Neural cell (in vitro differentiated cells): ENCODE measurements at regions not wholly inside any gene's neighbourhood (a gene's known extent, or its start where the extent isn't known, plus 50 kb on each side); places are given as distances from the start of the nearest gene placed in this dataset.

Experiments
- H2AFZ ChIP-seq: fragments of 200-600, 300-800 bp; sonication (generic), shearing (Covaris generic); 2 replicates; pipeline ENCODE4 v1.6.0; 2014; ENCODE audit warnings: low read depth, mild to moderate bottlenecking, antibody characterized with exemption, low read length, moderate library complexity
- H3F3A ChIP-seq: fragments of 200-600 bp; shearing (Covaris generic); 2 replicates; pipeline ENCODE4 v1.6.1; 2016; ENCODE audit warnings: mild to moderate bottlenecking, moderate library complexity, mixed read lengths, antibody characterized with exemption, low read length; ENCODE audit not compliant: insufficient read depth, poor library complexity, severe bottlenecking
- H3K27ac ChIP-seq: fragments of 200-600, 300-800 bp; sonication (generic), shearing (Covaris generic); 2 replicates; pipeline ENCODE4 v1.5.1; 2014; ENCODE audit warnings: mild to moderate bottlenecking, low read length, moderate library complexity
- H3K27me3 ChIP-seq: fragments of 300-800, 200-600 bp; sonication (generic), shearing (Covaris generic); 2 replicates; pipeline ENCODE4 v1.6.0; 2014; ENCODE audit warnings: mild to moderate bottlenecking, low read depth, low read length, moderate library complexity; ENCODE audit not compliant: insufficient read depth
- H3K36me3 ChIP-seq: fragments of 300-800, 200-600 bp; sonication (generic), shearing (Covaris generic); 2 replicates; pipeline ENCODE4 v1.5.1; 2014; ENCODE audit warnings: mild to moderate bottlenecking, antibody characterized with exemption, low read length, moderate library complexity; ENCODE audit not compliant: insufficient read depth
- H3K4me2 ChIP-seq: fragments of 300-800, 200-600 bp; sonication (generic), shearing (Covaris generic); 2 replicates; pipeline ENCODE4 v1.6.0; 2014; ENCODE audit warnings: mild to moderate bottlenecking, low read length
- H3K4me3 ChIP-seq: fragments of 300-800, 200-600 bp; sonication (generic), shearing (Covaris generic); 2 replicates; pipeline ENCODE4 v1.5.1; 2014; ENCODE audit warnings: mild to moderate bottlenecking, low read length, moderate library complexity
- H3K79me2 ChIP-seq: fragments of 200-600 bp; shearing (Covaris generic); replicated peaks from 2 replicates; pipeline ENCODE4 v1.6.0; 2014; ENCODE audit warnings: mild to moderate bottlenecking, low read length, moderate library complexity; ENCODE audit not compliant: insufficient read depth
- H3K9ac ChIP-seq: fragments of 300-800, 200-600 bp; sonication (generic), shearing (Covaris generic); 2 replicates; pipeline ENCODE4 v1.6.1; 2016; ENCODE audit warnings: mild to moderate bottlenecking, low read length, mixed read lengths
- H3K9me2 ChIP-seq: fragments of 200-600 bp; shearing (Covaris generic); 2 replicates; pipeline ENCODE4 v1.6.1; 2016; ENCODE audit warnings: mild to moderate bottlenecking, low read length, mixed read lengths; ENCODE audit not compliant: insufficient read depth
- H3K9me3 ChIP-seq: fragments of 200-600, 300-800 bp; sonication (generic), shearing (Covaris generic); 2 replicates; pipeline ENCODE4 v1.6.1; 2016; ENCODE audit warnings: mild to moderate bottlenecking, mixed run types, low read length, moderate library complexity, mixed read lengths
- H4K20me1 ChIP-seq: fragments of 200-600 bp; shearing (Covaris generic); 2 replicates; pipeline ENCODE4 v1.6.1; 2016; ENCODE audit warnings: mild to moderate bottlenecking, mixed run types; ENCODE audit not compliant: insufficient read depth
- CTCF ChIP-seq: fragments of 450-650 bp; IDR thresholded peaks from 2 replicates; pipeline ENCODE4 v1.5.1; 2014; ENCODE audit warnings: antibody characterized with exemption, mild to moderate bottlenecking, moderate library complexity; ENCODE audit not compliant: poor library complexity, severe bottlenecking
- EP300 ChIP-seq: fragments of 450-650 bp; conservative IDR thresholded peaks from 2 replicates; pipeline ENCODE4 v1.6.1; 2014; ENCODE audit warnings: antibody characterized with exemption, mild to moderate bottlenecking, moderate library complexity; ENCODE audit not compliant: poor library complexity, severe bottlenecking
- EZH2 ChIP-seq: fragments of 200-600, 300-800 bp; shearing (Covaris generic), sonication (generic); IDR thresholded peaks from 2 replicates; pipeline ENCODE4 v1.6.1; 2014; ENCODE audit warnings: antibody characterized with exemption, low read length, borderline replicate concordance, mild to moderate bottlenecking; ENCODE audit not compliant: insufficient read depth, poor library complexity, severe bottlenecking
- MXI1 ChIP-seq: fragments of 450-650 bp; conservative IDR thresholded peaks from 2 replicates; pipeline ENCODE4 v1.6.1; 2014; ENCODE audit warnings: antibody characterized with exemption, mild to moderate bottlenecking; ENCODE audit not compliant: poor library complexity, severe bottlenecking
- POLR2AphosphoS5 ChIP-seq: IDR thresholded peaks from 2 replicates; pipeline ENCODE4 v1.6.1; 2012
- RAD21 ChIP-seq: fragments of 450-650 bp; conservative IDR thresholded peaks from 2 replicates; pipeline ENCODE4 v1.6.1; 2014; ENCODE audit warnings: antibody characterized with exemption, mild to moderate bottlenecking, moderate library complexity
- SMC3 ChIP-seq: fragments of 450-650 bp; conservative IDR thresholded peaks from 2 replicates; pipeline ENCODE4 v1.6.1; 2014; ENCODE audit warnings: antibody characterized with exemption, mild to moderate bottlenecking, moderate library complexity; ENCODE audit not compliant: poor library complexity
- TAF1 ChIP-seq: IDR thresholded peaks from 2 replicates; pipeline ENCODE4 v1.6.1; 2012; ENCODE audit warnings: low read depth
- TF ChIP-seq, protein P1 (sequence below): IDR thresholded peaks from 2 replicates; pipeline ENCODE4 v1.6.1; 2012; ENCODE audit warnings: borderline replicate concordance

DNA sequence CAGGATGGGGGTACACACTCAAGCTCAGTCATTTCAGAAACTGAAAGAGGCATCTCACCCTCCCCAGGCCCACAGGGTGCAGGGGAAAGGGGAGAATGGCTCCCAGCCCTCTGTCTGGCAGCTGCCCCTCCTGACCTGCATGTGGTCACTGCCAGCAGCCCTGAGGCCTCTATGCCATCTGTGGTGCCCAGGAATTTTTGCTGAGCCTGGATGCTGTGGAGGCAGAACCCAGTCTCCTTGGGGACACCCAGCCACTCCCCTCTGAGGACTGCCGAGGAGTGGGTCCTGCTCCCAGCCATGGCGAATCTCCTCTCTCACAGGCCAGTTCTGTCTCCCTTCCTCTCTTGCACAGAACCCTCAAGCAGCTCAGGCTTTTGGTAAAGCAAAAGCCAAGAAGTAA is 104.0 kb upstream of the ALDH1B1 start:
- peaks cover 4% of the 10 kb centered on the region for H3F3A ChIP-seq

GRCh38 chr9:38287420-38287985 is 105.0 kb upstream of the ALDH1B1 start:
- H3K36me3 ChIP-seq = no peaks in the 10 kb centered on the region
- no peaks in the 10 kb centered on the region for H3K9me2 ChIP-seq
- H3F3A ChIP-seq = peaks cover 4% of the 10 kb centered on the region
- no peak overlapping the region for H3K4me2 ChIP-seq
- no peaks in the 10 kb centered on the region for H3K79me2 ChIP-seq
- TF ChIP-seq RAD21 = no peak
- no peak for TF ChIP-seq TAF1
- H3K9ac ChIP-seq = no peak overlapping the region
- no peaks in the 10 kb centered on the region for H4K20me1 ChIP-seq
- H3K9me3 ChIP-seq = no peaks in the 10 kb centered on the region
- no peak overlapping the region for H2AFZ ChIP-seq
- no peak overlapping the region for H3K27ac ChIP-seq
- no peaks in the 10 kb centered on the region for H3K27me3 ChIP-seq
- no peak overlapping the region for H3K4me3 ChIP-seq

More for the DNA sequence above, 104.0 kb upstream of the ALDH1B1 start:
- H4K20me1 ChIP-seq = no peaks in the 10 kb centered on the region
- H3K4me3 ChIP-seq = no peak overlapping the region
- no peak for TF ChIP-seq TAF1
- TF ChIP-seq MXI1 = no peak
- no peak for TF ChIP-seq SMC3
- no peak for TF ChIP-seq RAD21
- TF ChIP-seq POLR2AphosphoS5 = no peak
- TF ChIP-seq EZH2 = no peak
- no peak for TF ChIP-seq EP300
- TF ChIP-seq CTCF = no peak
- TF ChIP-seq, protein P1, sequence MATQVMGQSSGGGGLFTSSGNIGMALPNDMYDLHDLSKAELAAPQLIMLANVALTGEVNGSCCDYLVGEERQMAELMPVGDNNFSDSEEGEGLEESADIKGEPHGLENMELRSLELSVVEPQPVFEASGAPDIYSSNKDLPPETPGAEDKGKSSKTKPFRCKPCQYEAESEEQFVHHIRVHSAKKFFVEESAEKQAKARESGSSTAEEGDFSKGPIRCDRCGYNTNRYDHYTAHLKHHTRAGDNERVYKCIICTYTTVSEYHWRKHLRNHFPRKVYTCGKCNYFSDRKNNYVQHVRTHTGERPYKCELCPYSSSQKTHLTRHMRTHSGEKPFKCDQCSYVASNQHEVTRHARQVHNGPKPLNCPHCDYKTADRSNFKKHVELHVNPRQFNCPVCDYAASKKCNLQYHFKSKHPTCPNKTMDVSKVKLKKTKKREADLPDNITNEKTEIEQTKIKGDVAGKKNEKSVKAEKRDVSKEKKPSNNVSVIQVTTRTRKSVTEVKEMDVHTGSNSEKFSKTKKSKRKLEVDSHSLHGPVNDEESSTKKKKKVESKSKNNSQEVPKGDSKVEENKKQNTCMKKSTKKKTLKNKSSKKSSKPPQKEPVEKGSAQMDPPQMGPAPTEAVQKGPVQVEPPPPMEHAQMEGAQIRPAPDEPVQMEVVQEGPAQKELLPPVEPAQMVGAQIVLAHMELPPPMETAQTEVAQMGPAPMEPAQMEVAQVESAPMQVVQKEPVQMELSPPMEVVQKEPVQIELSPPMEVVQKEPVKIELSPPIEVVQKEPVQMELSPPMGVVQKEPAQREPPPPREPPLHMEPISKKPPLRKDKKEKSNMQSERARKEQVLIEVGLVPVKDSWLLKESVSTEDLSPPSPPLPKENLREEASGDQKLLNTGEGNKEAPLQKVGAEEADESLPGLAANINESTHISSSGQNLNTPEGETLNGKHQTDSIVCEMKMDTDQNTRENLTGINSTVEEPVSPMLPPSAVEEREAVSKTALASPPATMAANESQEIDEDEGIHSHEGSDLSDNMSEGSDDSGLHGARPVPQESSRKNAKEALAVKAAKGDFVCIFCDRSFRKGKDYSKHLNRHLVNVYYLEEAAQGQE = no peak
- no peaks in the 10 kb centered on the region for H3K36me3 ChIP-seq
- no peak overlapping the region for H3K9ac ChIP-seq
- no peaks in the 10 kb centered on the region for H3K9me3 ChIP-seq
- H3K27me3 ChIP-seq = no peaks in the 10 kb centered on the region
- H3K27ac ChIP-seq = no peak overlapping the region
- no peaks in the 10 kb centered on the region for H3K9me2 ChIP-seq
- H3K79me2 ChIP-seq = no peaks in the 10 kb centered on the region
- no peak overlapping the region for H2AFZ ChIP-seq
- H3K4me2 ChIP-seq = no peak overlapping the region

- Histone ChIP-seq H3K79me2 (no peaks in the 10 kb centered on the region), H3K27ac (no peak overlapping the region), H3K27me3 (no peaks in the 10 kb centered on the region), H3F3A (peaks cover 4% of the 10 kb centered on the region), H3K4me2 (no peak overlapping the region), H3K9me3 (no peaks in the 10 kb centered on the region), H3K4me3 (no peak overlapping the region), H3K9me2 (no peaks in the 10 kb centered on the region), H3K36me3 (no peaks in the 10 kb centered on the region), H3K9ac (no peak overlapping the region), H2AFZ (no peak overlapping the region), H4K20me1 (no peaks in the 10 kb centered on the region)
- TF ChIP-seq RAD21 = no peak
- TF ChIP-seq EP300 = no peak
- TF ChIP-seq TAF1 = no peak
- no peak for TF ChIP-seq SMC3
- TF ChIP-seq POLR2AphosphoS5 = no peak
Observed at GRCh38 chr9:38286766-38287165, 105.7 kb upstream of the ALDH1B1 start.
